Stimulated activated CD4-positive, alpha-beta T cell treated with anti-CD3 and anti-CD28 coated beads, Interleukin-15, amount 100 ng/mL, for 48 hours (primary cell): ENCODE measurements at regions not wholly inside any gene's neighbourhood (a gene's known extent, or its start where the extent isn't known, plus 50 kb on each side); places are given as distances from the start of the nearest gene placed in this dataset.

ENCODE experiments used
- DNase-seq, 2 donors: peaks; one replicate each; pipeline ENCODE4 v3.0.0-alpha.2; 2020; ENCODE audit warnings: low read depth in 2 of 2

DNA sequence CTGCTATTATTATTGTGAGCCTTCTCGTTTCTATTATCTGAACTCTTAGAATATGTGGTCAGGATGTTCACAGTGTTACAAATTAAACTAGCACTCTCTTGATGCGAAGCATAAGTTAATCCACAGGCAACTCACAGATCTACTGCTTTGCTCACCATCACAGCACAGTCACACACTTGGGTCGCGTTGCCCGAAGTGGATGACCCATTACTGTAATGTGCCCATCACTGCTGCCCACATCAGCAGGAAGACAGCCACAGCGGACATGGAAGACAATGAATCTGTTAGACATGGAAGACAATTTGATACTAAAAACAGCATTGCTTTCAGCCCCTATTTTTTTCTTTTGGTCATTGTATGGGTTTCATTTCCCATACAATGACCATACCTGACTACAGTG is 216.4 kb upstream of the B3GAT1 start:
- DNase-seq, result no peak

DNA sequence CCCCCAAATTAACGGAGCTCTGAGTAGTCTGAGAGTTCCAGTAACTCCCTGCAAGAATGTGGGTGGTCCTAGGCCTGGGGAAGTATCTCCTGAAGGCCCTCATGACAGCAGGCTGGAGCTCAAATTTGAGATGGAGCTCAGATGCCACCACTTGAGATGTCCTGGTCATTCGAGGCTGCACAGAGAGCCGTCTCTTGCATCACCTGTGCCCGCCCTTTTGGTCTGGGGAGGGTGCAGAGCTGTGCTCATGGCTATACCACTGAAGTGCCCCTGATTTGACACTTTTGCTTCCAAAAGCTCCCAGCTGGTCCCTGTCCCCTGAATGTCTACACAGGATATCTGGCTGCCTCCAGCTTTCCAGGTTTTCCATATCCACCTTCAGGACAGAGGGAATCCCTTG is 214.0 kb upstream of the B3GAT1 start:
- DNase-seq, result no peak

DNA sequence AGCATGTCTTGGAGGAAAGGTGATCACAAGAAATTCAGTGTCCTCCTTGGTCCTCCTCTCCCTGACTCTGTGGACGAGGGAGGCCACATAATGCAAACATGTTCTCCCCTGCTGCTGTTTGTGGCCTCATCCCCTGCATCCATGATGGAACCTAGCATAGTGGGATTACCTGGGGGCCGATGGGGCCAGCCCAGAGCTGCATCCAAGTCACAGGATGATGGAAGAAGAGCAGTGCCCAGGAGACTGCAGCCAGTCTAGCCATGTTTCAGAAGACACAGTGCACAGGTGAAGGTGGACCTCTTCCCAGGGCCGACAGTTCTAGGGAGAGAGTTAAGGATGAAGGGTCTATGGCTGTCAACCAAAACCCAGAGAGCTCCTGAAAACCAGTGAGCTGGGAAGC is 213.6 kb upstream of the B3GAT1 start:
- no peak for DNase-seq

DNA sequence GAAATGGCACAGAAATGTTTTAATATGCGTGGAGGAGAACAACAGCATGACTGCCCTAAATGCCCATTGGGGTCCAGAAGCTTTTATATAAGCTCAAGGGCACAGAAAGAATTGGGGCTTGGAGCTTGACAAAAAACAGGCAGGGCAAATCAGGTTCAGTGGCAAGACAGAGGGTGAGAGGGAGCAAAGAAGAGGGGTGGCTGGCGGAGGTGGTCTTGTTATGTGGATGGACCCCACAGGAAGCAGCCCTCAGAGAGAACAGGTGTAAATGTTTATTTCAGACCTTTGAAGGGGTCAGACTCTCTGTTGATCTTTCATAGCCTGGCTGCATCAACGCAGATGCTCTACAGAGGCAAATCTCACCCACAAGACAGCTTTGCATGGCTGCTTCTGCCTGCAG is 213.1 kb upstream of the B3GAT1 start:
- DNase-seq, result no peak

DNA sequence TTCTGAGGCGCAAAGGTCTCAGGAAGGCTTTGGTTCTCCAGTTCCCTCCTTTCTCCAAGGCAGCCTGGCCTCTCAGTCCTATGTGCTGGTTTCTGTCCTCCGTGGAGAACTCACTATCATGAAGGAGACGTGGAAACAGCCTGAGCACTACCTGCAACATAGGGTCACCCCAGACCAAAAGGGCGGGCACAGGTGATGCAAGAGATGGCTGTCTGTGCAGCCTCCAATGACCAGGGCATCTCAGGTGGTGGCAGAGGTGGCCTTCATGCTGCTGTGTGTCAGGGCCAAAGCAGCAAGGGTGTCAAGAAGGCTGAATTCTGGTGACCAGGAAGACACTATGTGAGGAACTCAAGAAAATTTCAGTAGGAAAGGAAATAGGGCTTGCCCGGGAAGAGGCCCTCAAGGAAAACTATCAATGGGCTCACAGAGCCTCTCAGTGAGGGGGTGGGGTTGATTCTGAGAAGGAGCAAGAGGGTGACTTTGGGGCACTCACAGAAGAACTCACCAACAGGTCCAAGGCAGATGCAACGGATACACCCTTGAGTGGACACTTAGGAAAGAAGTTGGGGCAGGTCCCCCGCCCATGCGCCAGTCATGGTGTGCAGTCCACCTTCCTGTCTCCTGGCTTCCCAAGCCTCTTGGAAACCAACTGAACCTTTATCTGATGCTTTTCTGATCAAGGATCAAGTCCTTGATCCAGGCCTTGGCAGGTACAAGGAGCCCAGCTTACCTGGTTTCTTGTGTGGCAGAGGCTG is 212.3 kb upstream of the B3GAT1 start:
- no peak for DNase-seq

DNA sequence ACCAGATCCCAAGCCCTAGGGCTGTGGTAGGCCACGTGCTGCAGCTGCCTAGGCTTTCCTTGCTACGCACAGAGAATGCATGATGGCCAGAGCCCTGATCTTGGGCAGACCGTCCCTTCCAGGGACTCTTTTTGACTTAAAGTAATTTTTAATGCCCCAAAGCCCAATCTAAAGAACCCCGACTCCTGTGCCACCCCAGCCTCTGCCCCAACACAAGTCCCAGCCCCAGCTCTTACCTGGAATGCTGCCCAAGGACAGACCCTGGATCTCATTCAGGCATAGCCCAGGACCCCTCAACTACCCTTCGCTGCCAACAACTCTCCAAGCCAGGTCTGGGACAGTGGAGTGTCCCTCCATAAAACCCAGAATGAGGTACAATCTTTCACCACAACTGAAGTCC is 211.7 kb upstream of the B3GAT1 start:
- no peak for DNase-seq

DNA sequence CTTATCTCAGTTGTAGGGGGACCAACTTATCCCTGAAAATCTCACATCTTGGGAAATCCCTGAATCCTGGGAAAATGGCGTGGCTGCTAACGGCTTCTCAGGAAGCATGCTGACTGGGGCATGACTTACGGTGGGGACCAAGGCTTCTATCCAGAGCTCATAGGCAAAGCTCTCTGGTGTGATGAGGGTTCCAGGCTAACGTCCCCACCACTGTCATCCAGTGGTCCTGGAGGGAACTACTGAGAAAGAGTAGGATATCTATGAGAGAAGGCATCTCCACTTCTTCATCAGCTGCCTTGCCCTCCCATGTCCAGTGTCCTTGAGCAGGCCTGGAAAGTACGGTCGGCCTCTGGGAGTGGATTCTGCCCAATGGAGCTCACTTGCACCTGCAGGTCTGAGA is 210.4 kb upstream of the B3GAT1 start:
- DNase-seq, result no peak

DNA sequence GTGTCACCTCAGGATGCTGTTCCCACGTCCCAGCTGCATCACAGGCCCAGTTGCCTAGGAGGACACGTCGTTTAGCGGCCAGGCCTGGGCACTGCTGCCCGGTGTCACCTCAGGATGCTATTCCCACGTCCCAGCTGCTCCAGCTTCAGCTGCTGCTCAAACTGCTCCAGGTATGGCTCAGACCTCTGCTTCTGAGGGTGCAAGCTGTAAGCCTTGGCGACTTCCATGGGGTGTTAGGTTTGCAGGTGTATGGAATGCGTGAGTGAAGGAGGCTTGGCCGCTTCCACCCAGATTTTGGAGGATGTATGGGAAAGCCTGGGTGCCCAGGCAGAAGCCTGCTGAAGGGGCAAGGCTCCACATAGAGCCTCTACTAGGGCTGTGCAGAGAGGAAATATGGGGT is 205.3 kb upstream of the B3GAT1 start:
- no peak for DNase-seq

DNA sequence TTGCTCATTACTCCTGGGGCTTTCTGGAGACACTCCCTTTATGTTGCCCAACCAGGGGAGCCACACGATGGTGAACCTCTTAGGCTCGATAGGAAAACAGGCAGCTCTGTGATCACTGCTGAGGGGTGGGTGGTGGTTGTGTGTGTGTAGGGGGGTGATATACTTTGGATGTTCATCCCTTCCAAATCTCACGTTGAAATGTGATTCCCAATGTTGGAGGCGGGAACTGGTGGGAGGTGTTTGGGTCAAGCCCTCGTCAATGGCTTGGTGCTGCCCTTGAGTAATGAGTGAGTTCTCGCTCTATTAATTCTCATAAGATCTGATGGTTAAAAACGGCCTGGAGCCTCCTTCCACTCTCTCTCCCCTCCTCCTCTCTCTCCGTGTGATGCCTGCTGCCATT is 204.0 kb upstream of the B3GAT1 start:
- DNase-seq, result no peak

DNA sequence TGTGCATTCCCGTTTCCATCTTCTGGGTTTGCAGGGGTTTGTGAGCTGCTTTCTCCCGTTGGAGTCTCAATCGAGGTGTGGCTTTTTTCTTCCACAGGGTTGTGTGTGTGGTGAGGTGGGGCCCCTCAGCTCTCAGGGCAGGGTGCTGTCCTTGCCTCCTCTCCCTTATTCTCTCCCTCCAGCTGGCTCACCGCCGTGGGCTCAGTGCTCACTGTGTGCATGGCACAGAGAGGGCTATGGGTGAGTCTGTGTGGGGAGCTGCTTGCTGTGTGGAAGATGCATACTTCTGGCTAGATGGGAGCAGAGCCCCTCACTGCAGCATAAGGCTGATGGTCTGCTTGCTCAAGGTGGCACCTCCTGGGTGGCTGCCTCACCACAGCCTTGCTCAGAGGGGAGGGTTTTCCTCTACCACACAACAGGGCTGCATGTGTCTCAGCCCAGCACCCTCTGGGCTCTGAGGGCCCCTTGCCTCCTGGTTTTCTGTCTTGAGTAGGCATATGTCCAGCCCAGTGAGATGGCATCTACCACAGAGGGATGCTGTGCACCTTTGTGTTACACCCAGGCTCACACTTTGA is 203.1 kb upstream of the B3GAT1 start:
- no peak for DNase-seq

DNA sequence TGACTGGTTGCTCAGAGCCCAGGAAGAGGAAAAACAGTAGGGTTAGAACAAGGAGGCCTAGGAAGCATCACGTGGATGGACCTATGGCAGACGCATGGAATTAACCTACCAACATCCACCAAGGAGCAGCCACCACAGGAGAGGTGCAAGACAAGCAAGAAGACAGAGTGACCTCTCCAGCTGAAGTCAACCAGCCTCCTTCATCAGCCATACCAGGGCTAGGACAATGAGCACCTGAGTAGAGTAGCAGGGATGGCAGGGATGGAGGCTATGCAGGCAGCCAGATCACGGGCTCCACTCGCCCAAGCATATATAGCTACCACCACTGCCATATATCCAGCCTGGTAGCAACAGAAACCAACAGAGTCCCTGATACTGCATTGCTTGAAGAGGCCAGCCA is 202.1 kb upstream of the B3GAT1 start:
- no peak for DNase-seq

DNA sequence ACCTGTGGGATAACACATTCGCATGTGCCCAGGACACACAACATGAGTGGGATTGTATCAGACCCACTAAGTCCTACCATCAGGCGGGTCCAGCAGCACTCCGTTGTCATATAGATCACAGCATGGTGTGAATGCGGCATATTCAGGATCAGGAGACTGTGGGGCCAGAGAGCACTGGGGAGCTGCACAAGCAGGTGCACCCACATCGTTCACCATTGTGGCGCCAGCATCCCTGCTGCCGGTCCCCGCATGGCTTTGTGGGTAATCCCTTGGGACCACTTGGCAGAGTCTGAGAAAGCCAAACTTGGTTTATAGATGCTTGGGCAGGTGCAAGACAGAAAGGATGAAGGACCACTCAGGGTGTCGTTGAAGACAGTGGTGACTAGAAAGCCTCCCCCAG is 201.6 kb upstream of the B3GAT1 start:
- no peak for DNase-seq

DNA sequence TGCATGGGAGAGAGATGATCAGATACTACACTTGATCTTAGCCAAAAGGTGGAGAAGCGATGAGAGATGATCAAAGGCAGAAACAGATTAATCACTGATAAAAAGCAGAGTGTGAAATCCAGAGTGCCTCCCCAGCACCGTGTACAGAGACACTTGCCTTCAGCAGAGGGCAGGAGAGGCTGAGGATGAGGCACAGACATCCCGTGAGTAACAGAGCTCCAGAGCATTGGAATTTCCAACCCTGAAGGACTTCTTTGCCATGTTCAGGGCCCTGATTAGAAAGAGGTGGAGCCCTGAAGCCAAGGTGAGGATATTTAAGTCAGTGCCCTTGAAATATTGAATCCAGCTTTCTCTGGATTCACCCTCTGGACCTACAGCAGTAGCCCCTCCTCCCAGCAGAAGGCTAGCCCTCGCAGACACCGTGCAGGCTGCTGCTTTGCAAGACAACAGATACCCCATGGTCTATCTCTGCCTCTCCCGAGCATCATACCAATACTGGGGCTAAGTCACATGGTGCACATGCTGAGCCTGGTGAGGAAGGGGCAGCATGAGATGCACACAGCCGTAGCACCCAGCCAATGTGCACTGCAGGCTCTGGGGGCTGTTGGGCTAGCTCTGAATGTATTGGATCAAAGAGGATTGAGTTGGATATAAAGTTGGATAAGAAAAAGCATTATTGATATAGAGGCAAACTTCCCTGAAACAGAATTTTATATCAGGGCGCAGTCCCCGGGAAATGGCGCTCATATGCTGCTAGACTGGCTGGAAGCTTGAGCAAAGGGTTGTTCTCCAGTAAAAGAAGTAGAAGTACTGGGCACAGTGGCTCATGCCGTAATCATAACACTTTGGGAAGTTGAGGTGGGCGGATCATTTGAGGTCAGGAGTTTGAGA is 200.3 kb upstream of the B3GAT1 start:
- DNase-seq, result no peak

DNA sequence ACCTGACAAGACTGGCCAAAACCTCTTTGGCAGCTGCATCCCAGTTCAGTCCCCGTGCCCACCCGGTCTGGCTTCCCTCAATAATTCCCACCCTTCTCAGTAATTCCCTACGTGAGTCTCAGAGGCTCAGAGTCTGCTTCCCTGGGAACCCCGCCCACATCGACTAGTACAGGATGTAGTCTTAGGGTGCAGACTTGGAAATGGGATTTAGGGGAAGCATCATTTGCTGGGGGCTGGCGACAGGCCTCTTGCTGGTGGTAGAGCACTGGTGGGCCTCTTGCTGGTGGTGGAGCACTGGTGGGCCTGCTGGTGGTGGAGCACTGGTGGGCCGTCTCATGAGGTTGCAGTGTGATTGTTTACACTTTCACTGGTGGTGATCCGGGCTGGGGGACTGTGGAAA is 199.5 kb upstream of the B3GAT1 start:
- no peak for DNase-seq

DNA sequence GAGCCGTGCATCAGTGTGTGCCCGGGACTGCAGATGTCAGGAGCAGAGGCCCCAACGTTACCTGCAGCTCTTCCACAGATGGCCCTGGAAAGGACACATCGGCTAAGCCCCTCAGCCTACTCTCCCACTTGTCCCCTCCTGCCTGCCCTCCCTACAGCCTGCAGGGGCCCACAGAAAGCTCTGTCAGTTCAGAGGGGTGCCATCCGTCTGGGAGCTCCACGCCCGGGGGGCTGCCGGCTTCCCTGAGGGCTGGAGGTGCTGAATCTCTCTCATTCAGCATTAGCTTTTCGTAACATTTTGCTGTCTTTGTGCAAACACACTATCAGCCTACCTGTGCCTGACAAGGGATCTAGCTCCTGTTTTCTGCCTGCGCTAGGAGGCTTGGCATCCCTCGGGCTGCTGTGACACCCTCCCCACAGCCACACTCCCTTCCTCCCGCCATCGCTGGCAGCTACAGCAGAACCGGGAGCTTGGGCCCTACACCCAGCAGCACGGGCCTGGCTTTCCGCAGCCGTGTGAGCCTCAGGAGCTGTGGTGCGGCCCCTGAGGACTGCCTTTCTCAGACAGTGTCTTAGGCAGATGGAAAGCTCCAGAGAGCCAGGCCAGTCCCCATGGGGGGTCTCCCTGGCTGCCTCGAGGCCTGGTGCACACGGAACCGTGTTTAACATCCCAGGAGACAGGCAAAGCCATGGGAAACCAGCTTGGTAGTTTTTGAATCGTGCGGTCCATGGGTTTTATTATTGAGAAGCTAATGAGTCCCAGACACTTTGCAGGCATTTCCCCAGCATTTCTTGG is 198.3 kb upstream of the B3GAT1 start:
- no peak for DNase-seq

DNA sequence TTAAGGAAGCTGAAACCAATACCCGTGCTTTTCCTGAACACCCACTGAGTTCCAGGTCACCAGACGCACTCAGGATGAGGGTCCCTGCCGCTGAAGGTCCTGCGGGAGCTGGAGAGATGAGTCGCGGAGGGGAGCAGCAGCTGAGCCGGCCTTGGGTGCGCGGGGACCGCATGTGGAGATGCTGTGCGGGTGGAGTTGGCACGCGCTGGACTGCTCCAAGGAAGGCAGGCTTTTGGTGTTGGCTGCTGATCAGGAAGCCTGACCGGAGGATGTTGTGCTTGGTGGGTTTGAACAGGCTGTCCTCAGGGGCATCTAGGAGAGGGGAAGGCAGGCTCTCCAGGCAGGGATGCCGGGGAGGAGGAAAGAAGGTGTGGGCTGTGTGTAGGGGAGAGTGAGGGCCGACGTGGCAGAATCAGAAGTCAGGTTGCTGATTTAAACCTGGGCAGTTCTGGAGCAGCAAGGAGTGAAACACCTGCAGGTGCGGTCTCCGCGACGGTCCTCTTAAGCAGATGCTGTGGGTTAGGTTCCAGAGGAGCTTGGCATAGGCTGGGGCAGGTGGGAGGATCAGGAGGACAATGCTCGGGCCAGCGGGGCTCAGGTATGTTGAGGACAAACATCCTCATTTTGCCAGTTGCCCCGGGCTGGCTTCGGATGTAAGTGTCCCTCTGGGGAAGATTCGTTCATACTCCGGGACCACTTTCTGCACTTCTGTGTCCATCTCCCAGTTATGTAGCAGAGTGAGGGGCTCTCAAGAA is 197.5 kb upstream of the B3GAT1 start:
- DNase-seq, result no peak

DNA sequence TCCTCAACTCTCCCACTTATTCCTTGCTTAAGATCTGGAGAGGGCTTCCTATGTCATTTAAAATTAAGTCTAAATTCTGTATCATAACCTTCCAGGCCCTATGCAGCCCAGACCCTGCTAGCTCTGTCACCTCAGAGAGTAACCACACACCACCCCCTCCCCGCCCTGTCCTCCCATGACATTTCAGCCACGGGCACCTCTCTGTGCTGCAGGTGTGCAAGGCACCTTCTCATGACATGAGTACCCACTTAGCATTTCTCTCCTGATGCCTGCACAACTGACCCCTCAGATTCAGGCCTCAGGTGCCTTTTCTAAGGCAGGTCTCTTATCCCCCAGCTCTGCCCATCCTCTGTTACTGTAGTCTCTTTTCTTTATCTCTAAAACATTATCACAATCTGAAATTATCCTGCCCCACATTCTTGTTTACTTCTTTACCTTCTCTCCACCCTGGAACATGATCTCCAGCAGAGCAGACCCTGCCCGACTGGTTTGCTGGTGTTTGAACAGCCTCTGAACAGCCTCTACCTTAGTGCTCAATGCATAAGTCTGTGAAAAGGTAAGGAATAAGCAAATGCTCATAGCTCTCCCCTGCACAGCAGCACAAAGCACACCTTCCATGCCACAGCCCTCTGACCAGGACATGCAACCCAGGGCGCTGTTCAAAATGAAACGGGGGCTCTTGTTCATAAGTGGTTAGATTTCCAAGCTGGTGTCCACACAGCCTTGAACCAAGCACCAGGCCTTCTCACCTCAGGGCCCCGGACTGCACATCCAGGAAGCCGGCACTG is 196.1 kb upstream of the B3GAT1 start:
- no peak for DNase-seq

DNA sequence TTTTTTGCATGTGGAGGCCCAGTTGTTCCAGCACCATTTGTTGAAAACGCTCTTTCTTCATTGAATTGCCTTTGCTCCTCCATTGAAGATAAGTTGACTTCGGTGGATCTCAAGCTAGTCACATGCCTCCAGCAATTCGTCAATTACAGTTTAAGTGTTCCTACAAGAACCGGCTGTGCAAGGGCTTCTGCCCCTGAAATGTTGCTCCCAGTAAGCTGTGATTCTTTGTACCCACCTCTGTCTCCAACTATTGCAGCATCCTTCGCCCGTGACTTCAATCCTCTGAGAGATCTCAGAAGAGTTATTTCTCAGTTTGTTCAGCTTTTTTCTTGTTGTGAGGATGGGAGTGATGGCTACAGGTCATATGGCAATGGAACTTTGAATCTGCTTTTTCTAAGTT is 194.2 kb upstream of the B3GAT1 start:
- DNase-seq, result no peak

DNA sequence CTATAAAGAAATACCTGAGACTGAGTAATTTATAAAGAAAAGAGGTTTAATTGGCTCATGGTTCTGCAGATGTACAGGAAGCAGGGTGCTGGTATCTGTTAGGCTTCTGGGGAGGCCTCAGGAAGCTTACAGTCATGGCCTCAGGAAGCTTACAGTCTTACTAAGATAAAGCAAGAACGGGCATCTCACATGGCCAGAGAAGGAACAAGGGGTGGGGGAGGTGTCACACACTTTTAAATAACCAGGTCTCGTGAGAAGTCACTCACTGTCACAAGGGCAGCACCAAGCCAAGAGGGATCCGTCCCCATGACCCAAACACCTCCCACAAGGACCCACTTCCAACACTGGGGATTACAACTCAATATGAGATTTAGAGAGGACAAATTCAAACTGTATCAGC is 192.8 kb upstream of the B3GAT1 start:
- no peak for DNase-seq

DNA sequence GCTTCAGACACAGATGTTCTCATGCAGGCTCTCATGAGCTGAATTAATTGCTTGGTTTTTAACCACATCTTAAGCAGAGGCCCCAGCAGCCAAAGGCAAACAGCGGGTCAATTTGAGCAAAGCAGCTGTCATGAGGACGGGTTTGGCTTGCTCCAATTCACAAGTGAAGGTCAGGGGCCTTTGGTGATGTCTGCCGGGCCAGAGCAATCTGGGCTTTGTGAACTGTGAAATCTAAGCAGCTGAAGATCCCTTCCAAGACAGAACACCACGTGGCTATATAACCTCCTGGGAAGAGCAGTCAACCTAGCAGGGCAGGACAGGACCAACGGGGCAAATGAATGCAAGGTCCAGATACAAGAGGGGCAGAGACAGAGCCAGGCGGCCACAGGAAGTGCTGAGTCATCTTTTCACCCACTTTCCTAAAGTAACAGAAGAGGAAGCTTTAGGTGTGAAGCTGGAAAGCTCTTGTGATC is 187.3 kb upstream of the B3GAT1 start:
- DNase-seq, result no peak
